ENCODE measurements at regions not wholly inside any gene's neighbourhood (a gene's known extent, or its start where the extent isn't known, plus 50 kb on each side); places are given as distances from the start of the nearest gene placed in this dataset.

GRCh38 chr22:22359465-22359864 lies 114.9 kb downstream of the VPREB1 start:
- intact Hi-C loops (cut with DNase I), result no loop called here
- no peak for DNase-seq (ENCODE audit: low spot score in 2 of 2)
- no peak overlapping the region for H3K4me3 ChIP-seq
- TF ChIP-seq, protein P1, sequence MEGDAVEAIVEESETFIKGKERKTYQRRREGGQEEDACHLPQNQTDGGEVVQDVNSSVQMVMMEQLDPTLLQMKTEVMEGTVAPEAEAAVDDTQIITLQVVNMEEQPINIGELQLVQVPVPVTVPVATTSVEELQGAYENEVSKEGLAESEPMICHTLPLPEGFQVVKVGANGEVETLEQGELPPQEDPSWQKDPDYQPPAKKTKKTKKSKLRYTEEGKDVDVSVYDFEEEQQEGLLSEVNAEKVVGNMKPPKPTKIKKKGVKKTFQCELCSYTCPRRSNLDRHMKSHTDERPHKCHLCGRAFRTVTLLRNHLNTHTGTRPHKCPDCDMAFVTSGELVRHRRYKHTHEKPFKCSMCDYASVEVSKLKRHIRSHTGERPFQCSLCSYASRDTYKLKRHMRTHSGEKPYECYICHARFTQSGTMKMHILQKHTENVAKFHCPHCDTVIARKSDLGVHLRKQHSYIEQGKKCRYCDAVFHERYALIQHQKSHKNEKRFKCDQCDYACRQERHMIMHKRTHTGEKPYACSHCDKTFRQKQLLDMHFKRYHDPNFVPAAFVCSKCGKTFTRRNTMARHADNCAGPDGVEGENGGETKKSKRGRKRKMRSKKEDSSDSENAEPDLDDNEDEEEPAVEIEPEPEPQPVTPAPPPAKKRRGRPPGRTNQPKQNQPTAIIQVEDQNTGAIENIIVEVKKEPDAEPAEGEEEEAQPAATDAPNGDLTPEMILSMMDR (IDR thresholded peaks at IDR 0.05), result no peak
- no peaks in the 10 kb centered on the region for H3K9me3 ChIP-seq
- H3K27me3 ChIP-seq, result no peaks in the 10 kb centered on the region
- H3K36me3 ChIP-seq, result no peaks in the 10 kb centered on the region
- no peak overlapping the region for H3K27ac ChIP-seq
- H3K4me1 ChIP-seq, result no peaks in the 10 kb centered on the region

DNA sequence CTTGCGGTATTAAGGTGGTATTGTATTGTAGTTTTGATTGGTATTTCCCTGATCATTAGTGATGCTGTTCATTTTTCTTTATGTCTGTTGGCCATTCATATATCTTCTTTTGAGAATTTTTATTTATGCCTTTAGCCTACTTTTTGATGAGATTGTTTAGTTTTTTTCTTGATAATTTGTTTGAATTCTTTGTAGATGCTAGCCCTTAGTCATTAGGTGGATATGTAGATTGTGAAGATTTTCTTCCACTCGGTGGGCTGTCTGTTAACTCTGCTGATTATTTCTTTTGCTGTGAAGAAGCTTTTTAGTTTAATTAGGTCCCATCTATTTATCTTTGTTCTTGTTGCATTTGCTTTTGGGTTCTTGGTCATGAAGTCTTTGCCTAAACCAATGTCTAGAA lies 115.4 kb downstream of the VPREB1 start:
- Histone ChIP-seq H3K27ac (no peak overlapping the region), H3K9me3 (no peaks in the 10 kb centered on the region), H3K4me3 (no peak overlapping the region), H3K4me1 (no peaks in the 10 kb centered on the region), H3K27me3 (no peaks in the 10 kb centered on the region), H3K36me3 (no peaks in the 10 kb centered on the region)
- intact Hi-C loops (cut with DNase I), result no loop called here
- no peak for DNase-seq (ENCODE audit: low spot score in 2 of 2)
- TF ChIP-seq, protein P1 (IDR thresholded peaks at IDR 0.05), result no peak

- no peaks in the 10 kb centered on the region for H3K27me3 ChIP-seq
Measured at GRCh38 chr22:22362311-22362710, 117.7 kb downstream of the VPREB1 start.

DNA sequence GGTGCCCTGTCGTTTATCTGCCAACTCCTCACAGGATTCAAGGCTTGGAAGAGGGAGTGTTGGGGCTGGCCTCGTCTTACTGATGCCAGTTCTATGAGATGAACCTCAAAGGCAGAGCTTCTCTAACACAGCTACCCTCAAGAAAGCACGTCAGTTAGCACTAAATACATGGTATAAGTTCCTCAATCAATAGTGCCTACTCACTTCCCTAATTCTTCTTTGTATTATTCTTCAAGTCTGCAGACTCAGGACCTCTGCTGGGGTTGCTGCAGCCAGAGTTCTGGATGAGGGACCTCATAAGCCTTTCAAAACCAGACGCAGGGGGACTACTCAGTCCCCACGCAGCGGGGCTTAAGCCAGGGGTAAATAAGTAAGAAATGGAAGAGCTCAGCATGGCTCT lies 118.3 kb downstream of the VPREB1 start:
- no peaks in the 10 kb centered on the region for H3K4me1 ChIP-seq

More at GRCh38 chr22:22362311-22362710, 117.7 kb downstream of the VPREB1 start:
- Histone ChIP-seq H3K36me3 (no peaks in the 10 kb centered on the region), H3K27ac (no peak overlapping the region), H3K4me3 (no peak overlapping the region), H3K4me1 (no peaks in the 10 kb centered on the region), H3K9me3 (no peaks in the 10 kb centered on the region)
- DNase-seq (ENCODE audit: low spot score in 2 of 2), result no peak
- TF ChIP-seq, protein P1 (IDR thresholded peaks at IDR 0.05), result no peak
- intact Hi-C loops (cut with DNase I), result no loop called here

DNA sequence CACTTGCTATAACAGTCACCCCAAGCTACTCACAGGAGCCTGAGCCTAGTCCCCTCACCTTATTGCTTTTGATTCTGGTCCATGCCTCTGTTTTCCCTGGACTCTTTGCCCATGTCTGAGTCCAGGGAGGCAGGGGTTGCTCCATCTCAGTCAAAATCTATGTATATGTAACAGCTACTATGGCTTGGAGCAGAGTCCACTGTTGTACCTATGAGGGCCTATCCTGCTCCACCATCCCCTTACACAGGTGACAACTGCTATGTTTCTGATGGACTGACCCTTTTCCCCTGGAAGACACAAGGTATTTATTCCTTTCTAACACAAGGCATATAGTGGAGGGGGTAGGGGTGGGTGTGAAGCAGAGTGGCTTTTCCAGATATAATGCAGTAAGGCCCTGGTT lies 119.6 kb downstream of the VPREB1 start:
- H3K27ac ChIP-seq, result no peak overlapping the region
- no peaks in the 10 kb centered on the region for H3K9me3 ChIP-seq
- TF ChIP-seq, protein P1 (IDR thresholded peaks at IDR 0.05), result no peak
- intact Hi-C loops (cut with DNase I), result no loop called here
- no peak for DNase-seq (ENCODE audit: low spot score in 2 of 2)
- H3K27me3 ChIP-seq, result no peaks in the 10 kb centered on the region
- no peaks in the 10 kb centered on the region for H3K36me3 ChIP-seq
- no peaks in the 10 kb centered on the region for H3K4me1 ChIP-seq
- no peak overlapping the region for H3K4me3 ChIP-seq

More for the DNA sequence above, 118.3 kb downstream of the VPREB1 start:
- TF ChIP-seq, protein P1 (IDR thresholded peaks at IDR 0.05), result no peak
- Histone ChIP-seq H3K27me3 (no peaks in the 10 kb centered on the region), H3K9me3 (no peaks in the 10 kb centered on the region), H3K36me3 (no peaks in the 10 kb centered on the region), H3K27ac (no peak overlapping the region), H3K4me3 (no peak overlapping the region)
- no peak for DNase-seq (ENCODE audit: low spot score in 2 of 2)
- intact Hi-C loops (cut with DNase I), result no loop called here

DNA sequence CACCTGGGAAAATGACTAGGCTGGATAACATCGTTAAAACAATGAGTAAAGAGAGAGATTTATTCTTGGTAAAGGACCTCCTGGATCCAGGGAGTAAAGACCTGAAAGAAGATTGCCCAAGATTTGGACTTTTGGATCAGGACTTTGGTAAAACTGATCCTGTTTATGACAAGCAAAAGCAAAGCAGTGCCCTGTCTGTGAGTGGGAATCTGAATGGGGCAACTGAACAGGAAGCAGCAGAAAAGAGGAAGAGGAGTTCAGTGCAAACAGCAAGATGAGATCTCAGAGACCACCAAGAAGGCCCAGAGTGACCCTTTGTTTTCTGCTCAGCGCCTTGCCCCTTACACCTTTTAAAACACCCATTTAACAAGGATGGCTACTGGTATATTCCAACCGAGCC lies 122.0 kb downstream of the VPREB1 start:
- DNase-seq (ENCODE audit: low spot score in 2 of 2), result no peak
- Histone ChIP-seq H3K4me1 (no peaks in the 10 kb centered on the region), H3K36me3 (no peaks in the 10 kb centered on the region), H3K9me3 (no peaks in the 10 kb centered on the region), H3K27ac (no peak overlapping the region), H3K27me3 (no peaks in the 10 kb centered on the region), H3K4me3 (no peak overlapping the region)
- TF ChIP-seq, protein P1 (IDR thresholded peaks at IDR 0.05), result no peak
- intact Hi-C loops (cut with DNase I), result no loop called here

Data from ascending aorta (tissue), 2 donors.